ENCODE measurements at regions not wholly inside any gene's neighbourhood (a gene's known extent, or its start where the extent isn't known, plus 50 kb on each side); places are given as distances from the start of the nearest gene placed in this dataset.

- no peak for TF ChIP-seq CTCF (IDR thresholded peaks at IDR 0.05; ENCODE audit: insufficient read depth, low read length)
- H3K4me3 ChIP-seq (ENCODE audit: low read depth, low read length), result no peak overlapping the region
- DNase-seq (ENCODE audit: low read depth), result peak; percentile 3
Measured at GRCh38 chr3:35422836-35423601, 216.3 kb upstream of the ARPP21 start.

- DNase-seq (ENCODE audit: low read depth), result no peak
- no peak overlapping the region for H3K4me3 ChIP-seq (ENCODE audit: low read depth, low read length)
- no peak for TF ChIP-seq CTCF (IDR thresholded peaks at IDR 0.05; ENCODE audit: insufficient read depth, low read length)
Measured at GRCh38 chr3:35426366-35426958, 212.9 kb upstream of the ARPP21 start.

GRCh38 chr3:35437381-35437780, 201.9 kb upstream of the ARPP21 start:
- DNase-seq (ENCODE audit: low read depth), result no peak
- TF ChIP-seq CTCF (IDR thresholded peaks at IDR 0.05; ENCODE audit: insufficient read depth, low read length), result no peak
- H3K4me3 ChIP-seq (ENCODE audit: low read depth, low read length), result no peak overlapping the region

GRCh38 chr3:35438101-35438500, 201.2 kb upstream of the ARPP21 start:
- H3K4me3 ChIP-seq (ENCODE audit: low read depth, low read length), result no peak overlapping the region
- no peak for DNase-seq (ENCODE audit: low read depth)
- TF ChIP-seq CTCF (IDR thresholded peaks at IDR 0.05; ENCODE audit: insufficient read depth, low read length), result no peak

- H3K4me3 ChIP-seq (ENCODE audit: low read depth, low read length), result no peak overlapping the region
- no peak for DNase-seq (ENCODE audit: low read depth)
- no peak for TF ChIP-seq CTCF (IDR thresholded peaks at IDR 0.05; ENCODE audit: insufficient read depth, low read length)
Measured at GRCh38 chr3:35439663-35440062, 199.7 kb upstream of the ARPP21 start.

- no peak for DNase-seq (ENCODE audit: low read depth)
- TF ChIP-seq CTCF (IDR thresholded peaks at IDR 0.05; ENCODE audit: insufficient read depth, low read length), result no peak
- H3K4me3 ChIP-seq (ENCODE audit: low read depth, low read length), result no peak overlapping the region
Measured at GRCh38 chr3:35440826-35441225, 198.5 kb upstream of the ARPP21 start.
